Keratinocyte (primary cell): ENCODE measurements at regions not wholly inside any gene's neighbourhood (a gene's known extent, or its start where the extent isn't known, plus 50 kb on each side); places are given as distances from the start of the nearest gene placed in this dataset.

Source experiments
- EZH2 ChIP-seq: IDR thresholded peaks from one replicate; pipeline ENCODE4 v1.6.1; 2012; ENCODE audit warnings: inconsistent platforms, mild to moderate bottlenecking, low read length, moderate library complexity
- TF ChIP-seq, protein P1 (sequence below), 3 experiments: IDR thresholded peaks in 1 of 3; conservative IDR thresholded peaks in 1 of 3; optimal IDR thresholded peaks in 1 of 3; 2 replicates in 2 of 3; 3 replicates in 1 of 3; pipeline versions ENCODE3 to v1.5.1; 2011; ENCODE audit warnings: low read length in 3 of 3, mild to moderate bottlenecking in 3 of 3, moderate library complexity in 2 of 3, control low read depth in 1 of 3, inconsistent platforms in 1 of 3; ENCODE audit not compliant: insufficient read depth in 2 of 3; ENCODE audit errors: extremely low read depth in 1 of 3

DNA sequence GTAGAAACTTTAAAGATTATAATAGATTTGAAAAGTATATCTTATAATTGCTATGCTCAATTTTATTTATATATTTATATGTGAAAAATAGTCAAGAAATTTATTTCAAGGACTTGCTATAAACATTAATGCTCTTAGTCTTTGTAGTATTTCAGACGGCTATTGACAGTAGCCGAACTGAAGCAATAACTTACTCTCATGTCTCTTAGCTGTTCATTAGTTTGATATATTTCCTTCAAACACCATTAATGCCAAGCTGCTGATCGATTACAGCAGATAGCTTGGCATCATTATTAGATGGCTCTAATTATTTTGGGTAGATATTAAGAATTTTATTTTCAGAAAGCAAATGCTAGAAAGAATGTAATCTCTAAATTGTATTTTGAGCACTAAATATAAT lies 1151.5 kb upstream of the SPRY2 start:
- TF ChIP-seq, protein P1, sequence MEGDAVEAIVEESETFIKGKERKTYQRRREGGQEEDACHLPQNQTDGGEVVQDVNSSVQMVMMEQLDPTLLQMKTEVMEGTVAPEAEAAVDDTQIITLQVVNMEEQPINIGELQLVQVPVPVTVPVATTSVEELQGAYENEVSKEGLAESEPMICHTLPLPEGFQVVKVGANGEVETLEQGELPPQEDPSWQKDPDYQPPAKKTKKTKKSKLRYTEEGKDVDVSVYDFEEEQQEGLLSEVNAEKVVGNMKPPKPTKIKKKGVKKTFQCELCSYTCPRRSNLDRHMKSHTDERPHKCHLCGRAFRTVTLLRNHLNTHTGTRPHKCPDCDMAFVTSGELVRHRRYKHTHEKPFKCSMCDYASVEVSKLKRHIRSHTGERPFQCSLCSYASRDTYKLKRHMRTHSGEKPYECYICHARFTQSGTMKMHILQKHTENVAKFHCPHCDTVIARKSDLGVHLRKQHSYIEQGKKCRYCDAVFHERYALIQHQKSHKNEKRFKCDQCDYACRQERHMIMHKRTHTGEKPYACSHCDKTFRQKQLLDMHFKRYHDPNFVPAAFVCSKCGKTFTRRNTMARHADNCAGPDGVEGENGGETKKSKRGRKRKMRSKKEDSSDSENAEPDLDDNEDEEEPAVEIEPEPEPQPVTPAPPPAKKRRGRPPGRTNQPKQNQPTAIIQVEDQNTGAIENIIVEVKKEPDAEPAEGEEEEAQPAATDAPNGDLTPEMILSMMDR (optimal IDR thresholded peaks at IDR 0.05 in 1 of 3, IDR thresholded peaks at IDR 0.05 in 1 of 3, conservative IDR thresholded peaks at IDR 0.05 in 1 of 3; ENCODE audit: extremely low read depth in 1 of 3, insufficient read depth in 2 of 3, low read length in 3 of 3): no peak
- TF ChIP-seq EZH2: no peak
